NCI-H460 (cell line): ENCODE measurements at regions not wholly inside any gene's neighbourhood (a gene's known extent, or its start where the extent isn't known, plus 50 kb on each side); places are given as distances from the start of the nearest gene placed in this dataset.
"Not testable (repeated sequence)": the region's sequence is repeated elsewhere in the genome, so short reads cannot be mapped to it uniquely, and the experiment has no call there.

Source experiments
- DNase-seq: peaks from one replicate; pipeline ENCODE4 v3.0.0-alpha.2; 2016; ENCODE audit warnings: low read depth; ENCODE audit errors: extremely low read depth

- no peak for DNase-seq
These were observed 66.5 kb downstream of the UNCX start for GRCh38 chr7:1298931-1299885.

- no peak for DNase-seq
These were observed 67.5 kb downstream of the UNCX start for GRCh38 chr7:1300206-1300605.

GRCh38 chr7:1300636-1301035 is 68.0 kb downstream of the UNCX start:
- no peak for DNase-seq

- no peak for DNase-seq
These were observed 68.6 kb downstream of the UNCX start for GRCh38 chr7:1301054-1301881.

GRCh38 chr7:1301882-1302251 is 69.2 kb downstream of the UNCX start:
- DNase-seq, result no peak

- no peak for DNase-seq
These were observed 70.3 kb downstream of the UNCX start for GRCh38 chr7:1302936-1303335.

- not testable (repeated sequence) for DNase-seq
These were observed 71.3 kb downstream of the UNCX start for GRCh38 chr7:1304011-1304410.

- DNase-seq, result no peak
These were observed 73.2 kb downstream of the UNCX start for GRCh38 chr7:1305873-1306272.

GRCh38 chr7:1307828-1308227 is 75.2 kb downstream of the UNCX start:
- no peak for DNase-seq

GRCh38 chr7:1309290-1309689 is 76.6 kb downstream of the UNCX start:
- no peak for DNase-seq

GRCh38 chr7:1309996-1310395 is 77.3 kb downstream of the UNCX start:
- no peak for DNase-seq

- DNase-seq, result no peak
These were observed 78.3 kb downstream of the UNCX start for GRCh38 chr7:1310936-1311335.

- no peak for DNase-seq
These were observed 78.9 kb downstream of the UNCX start for GRCh38 chr7:1311406-1312135.

GRCh38 chr7:1312136-1313070 is 79.7 kb downstream of the UNCX start:
- no peak for DNase-seq

GRCh38 chr7:1313613-1314012 is 80.9 kb downstream of the UNCX start:
- DNase-seq, result no peak

- no peak for DNase-seq
These were observed 81.6 kb downstream of the UNCX start for GRCh38 chr7:1314021-1314907.

GRCh38 chr7:1314908-1315450 is 82.3 kb downstream of the UNCX start:
- DNase-seq, result no peak

GRCh38 chr7:1316086-1316485 is 83.4 kb downstream of the UNCX start:
- DNase-seq, result no peak

GRCh38 chr7:1317646-1318045 is 85.0 kb downstream of the UNCX start:
- no peak for DNase-seq
